PFSK-1 (cell line): ENCODE measurements at regions not wholly inside any gene's neighbourhood (a gene's known extent, or its start where the extent isn't known, plus 50 kb on each side); places are given as distances from the start of the nearest gene placed in this dataset.

ENCODE experiments used
- FOXP2 ChIP-seq: optimal IDR thresholded peaks from 2 replicates; pipeline ENCODE3; 2011; ENCODE audit warnings: borderline replicate concordance, control low read depth, inconsistent platforms; ENCODE audit not compliant: insufficient read depth; ENCODE audit errors: extremely low read length, extremely low read depth
- POLR2AphosphoS5 ChIP-seq: IDR thresholded peaks from 2 replicates; pipeline ENCODE4 v1.6.1; 2012; ENCODE audit warnings: low read depth, mild to moderate bottlenecking, control low read depth, low read length, moderate library complexity
- SIN3A ChIP-seq: IDR thresholded peaks from 2 replicates; pipeline ENCODE4 v1.6.1; 2012; ENCODE audit warnings: mild to moderate bottlenecking, low read length, moderate library complexity, borderline replicate concordance; ENCODE audit not compliant: insufficient read depth
- TAF1 ChIP-seq: IDR thresholded peaks from 2 replicates; pipeline ENCODE4 v1.6.1; 2012; ENCODE audit warnings: low read length, control low read depth, borderline replicate concordance; ENCODE audit not compliant: insufficient read depth
- TF ChIP-seq, protein P1 (sequence below), 2 experiments: IDR thresholded peaks; 2 replicates each; pipeline versions ENCODE4 v1.6.1 to v1.8.0; 2011 to 2012; ENCODE audit warnings: low read depth in 2 of 2, low read length in 2 of 2, control low read depth in 1 of 2, inconsistent platforms in 1 of 2, mild to moderate bottlenecking in 1 of 2, moderate library complexity in 1 of 2; ENCODE audit not compliant: insufficient read depth in 1 of 2

DNA sequence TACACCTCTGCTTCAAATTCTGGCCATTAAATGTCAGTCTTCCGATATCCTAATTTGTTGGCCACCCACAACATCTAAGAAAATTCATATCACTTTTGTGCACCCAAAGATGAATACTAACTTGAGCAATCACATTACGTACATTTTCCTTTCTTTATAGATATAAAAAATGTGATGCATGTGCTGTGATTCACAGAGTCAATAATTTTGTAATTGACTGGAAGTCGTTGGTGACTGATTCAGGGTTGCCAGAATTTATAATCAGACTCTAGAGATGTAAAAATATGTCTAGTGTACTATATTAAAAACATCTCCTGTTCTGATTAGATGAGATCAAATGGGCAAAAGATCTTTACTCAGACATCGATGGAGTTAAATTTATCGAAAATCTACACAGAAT lies 150.0 kb upstream of the KCTD3 start:
- no peak for TF ChIP-seq POLR2AphosphoS5
- TF ChIP-seq, protein P1, sequence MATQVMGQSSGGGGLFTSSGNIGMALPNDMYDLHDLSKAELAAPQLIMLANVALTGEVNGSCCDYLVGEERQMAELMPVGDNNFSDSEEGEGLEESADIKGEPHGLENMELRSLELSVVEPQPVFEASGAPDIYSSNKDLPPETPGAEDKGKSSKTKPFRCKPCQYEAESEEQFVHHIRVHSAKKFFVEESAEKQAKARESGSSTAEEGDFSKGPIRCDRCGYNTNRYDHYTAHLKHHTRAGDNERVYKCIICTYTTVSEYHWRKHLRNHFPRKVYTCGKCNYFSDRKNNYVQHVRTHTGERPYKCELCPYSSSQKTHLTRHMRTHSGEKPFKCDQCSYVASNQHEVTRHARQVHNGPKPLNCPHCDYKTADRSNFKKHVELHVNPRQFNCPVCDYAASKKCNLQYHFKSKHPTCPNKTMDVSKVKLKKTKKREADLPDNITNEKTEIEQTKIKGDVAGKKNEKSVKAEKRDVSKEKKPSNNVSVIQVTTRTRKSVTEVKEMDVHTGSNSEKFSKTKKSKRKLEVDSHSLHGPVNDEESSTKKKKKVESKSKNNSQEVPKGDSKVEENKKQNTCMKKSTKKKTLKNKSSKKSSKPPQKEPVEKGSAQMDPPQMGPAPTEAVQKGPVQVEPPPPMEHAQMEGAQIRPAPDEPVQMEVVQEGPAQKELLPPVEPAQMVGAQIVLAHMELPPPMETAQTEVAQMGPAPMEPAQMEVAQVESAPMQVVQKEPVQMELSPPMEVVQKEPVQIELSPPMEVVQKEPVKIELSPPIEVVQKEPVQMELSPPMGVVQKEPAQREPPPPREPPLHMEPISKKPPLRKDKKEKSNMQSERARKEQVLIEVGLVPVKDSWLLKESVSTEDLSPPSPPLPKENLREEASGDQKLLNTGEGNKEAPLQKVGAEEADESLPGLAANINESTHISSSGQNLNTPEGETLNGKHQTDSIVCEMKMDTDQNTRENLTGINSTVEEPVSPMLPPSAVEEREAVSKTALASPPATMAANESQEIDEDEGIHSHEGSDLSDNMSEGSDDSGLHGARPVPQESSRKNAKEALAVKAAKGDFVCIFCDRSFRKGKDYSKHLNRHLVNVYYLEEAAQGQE (IDR thresholded peaks at IDR 0.05; ENCODE audit: insufficient read depth in 1 of 2, low read depth in 2 of 2, low read length in 2 of 2): no peak
- no peak for TF ChIP-seq TAF1

DNA sequence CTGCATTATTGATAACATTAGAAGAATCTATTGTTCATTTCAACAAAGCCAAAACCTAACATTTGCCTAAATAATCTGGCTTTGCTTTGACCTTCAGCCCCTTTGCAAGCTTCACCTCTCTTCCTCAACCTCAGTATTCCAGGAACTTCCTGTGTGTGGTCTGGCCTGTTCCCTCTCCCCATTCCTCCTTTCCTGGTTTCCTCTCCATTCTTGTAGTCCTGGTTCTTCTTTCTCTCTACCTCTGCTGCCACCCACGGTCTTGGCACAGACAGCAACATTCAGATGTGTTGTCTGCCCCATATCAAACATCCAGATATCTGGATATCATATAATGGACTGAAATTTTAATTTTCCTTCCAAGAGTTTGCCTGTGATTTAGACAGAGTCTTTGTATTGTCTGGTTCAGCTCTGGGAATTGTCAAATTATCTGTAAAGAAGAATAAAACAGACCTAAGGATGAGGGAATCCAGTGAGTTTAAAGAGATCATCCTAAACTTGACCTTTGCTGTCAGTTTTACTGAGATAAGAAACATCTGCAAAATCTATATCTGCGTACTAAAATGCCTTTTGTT lies 148.1 kb upstream of the KCTD3 start:
- no peak for TF ChIP-seq TAF1
- no peak for TF ChIP-seq FOXP2
- TF ChIP-seq SIN3A: no peak
- TF ChIP-seq, protein P1 (IDR thresholded peaks at IDR 0.05; ENCODE audit: insufficient read depth in 1 of 2, low read depth in 2 of 2, low read length in 2 of 2): no peak

DNA sequence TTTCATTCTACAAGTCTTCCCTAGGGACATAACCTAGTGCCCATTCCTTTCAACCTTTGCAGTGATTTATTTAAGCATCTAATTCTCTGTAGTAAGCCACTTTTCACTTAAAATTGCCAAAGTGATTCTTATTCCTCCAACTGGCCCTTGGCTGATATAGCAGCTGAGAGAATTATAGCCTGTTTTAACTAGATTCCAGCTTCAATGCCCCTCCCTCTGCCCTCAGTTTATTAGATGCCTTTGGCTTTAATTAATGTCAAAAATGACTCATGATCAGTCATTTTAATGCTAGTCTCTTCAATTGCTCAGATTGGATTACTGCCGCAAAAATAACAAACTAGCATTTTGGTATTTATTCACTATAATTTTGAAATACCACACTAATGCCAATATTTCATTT lies 145.4 kb upstream of the KCTD3 start:
- no peak for TF ChIP-seq FOXP2
- TF ChIP-seq TAF1: no peak
- TF ChIP-seq POLR2AphosphoS5: no peak
- no peak for TF ChIP-seq SIN3A

DNA sequence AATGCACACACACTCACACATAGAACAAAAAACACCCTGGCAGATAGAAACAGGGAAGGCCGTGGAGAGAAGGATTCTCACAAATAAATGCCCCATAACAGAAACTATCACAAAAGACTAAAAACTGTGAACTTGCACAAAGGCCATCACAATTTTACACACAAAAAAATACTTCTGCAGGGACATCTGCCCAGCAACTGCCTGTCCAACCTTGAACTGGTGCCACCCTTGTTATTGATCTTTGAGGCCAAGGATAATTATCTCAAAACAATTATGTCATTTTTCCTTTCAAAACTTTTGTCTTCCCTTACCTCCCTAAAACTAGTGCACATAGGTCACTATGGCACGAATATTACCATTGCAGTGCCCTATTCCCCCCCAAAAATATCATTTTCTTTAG lies 143.8 kb upstream of the KCTD3 start:
- TF ChIP-seq TAF1 (no peak), POLR2AphosphoS5 (no peak)
- TF ChIP-seq, protein P1 (IDR thresholded peaks at IDR 0.05; ENCODE audit: insufficient read depth in 1 of 2, low read depth in 2 of 2, low read length in 2 of 2): no peak

DNA sequence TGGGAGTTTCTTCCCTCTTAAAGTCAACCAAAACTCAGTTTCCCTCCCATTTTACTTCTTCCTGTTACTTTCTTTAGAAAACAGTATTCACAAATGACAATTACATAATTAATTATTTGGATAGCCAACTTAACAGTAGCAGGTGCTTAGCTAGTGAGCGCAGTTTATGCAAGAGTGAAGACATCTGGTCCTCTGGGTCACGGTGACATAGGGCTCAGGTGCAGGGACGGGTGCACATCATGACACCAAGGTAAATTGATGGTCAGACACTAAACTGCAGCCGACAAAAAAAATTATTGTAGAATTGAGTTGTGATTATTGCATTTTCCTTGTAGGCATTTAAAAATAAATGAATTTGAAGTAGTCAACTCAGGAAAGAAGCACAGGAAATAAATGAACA lies 142.0 kb upstream of the KCTD3 start:
- TF ChIP-seq SIN3A (no peak), TAF1 (no peak), POLR2AphosphoS5 (no peak)

DNA sequence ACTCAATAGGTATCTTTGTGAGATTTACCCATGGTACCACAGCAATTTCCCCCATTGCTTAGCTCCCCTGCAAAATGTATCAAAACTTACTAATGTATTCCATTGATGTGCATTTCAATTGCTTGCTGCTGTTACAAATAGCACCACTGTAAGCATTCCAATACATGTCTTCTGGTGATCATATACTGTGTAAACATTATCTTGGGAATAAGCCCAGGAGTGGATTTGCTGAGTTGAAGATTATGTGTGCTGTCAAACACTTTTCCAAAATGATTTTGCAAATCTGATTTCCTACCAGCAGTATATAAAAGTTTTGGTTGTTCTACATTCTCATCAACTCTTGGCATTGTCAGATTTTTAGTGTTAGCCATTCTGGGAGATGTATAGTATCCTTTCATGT lies 141.0 kb upstream of the KCTD3 start:
- TF ChIP-seq FOXP2: no peak
- no peak for TF ChIP-seq SIN3A
- no peak for TF ChIP-seq POLR2AphosphoS5
- TF ChIP-seq, protein P1 (IDR thresholded peaks at IDR 0.05; ENCODE audit: insufficient read depth in 1 of 2, low read depth in 2 of 2, low read length in 2 of 2): no peak
- no peak for TF ChIP-seq TAF1
